ENCODE measurements at regions not wholly inside any gene's neighbourhood (a gene's known extent, or its start where the extent isn't known, plus 50 kb on each side); places are given as distances from the start of the nearest gene placed in this dataset.

GRCh38 chr17:65446838-65447526 lies 114.5 kb downstream of the AXIN2 start:
- TF ChIP-seq CTCF (conservative IDR thresholded peaks at IDR 0.05; ENCODE audit: low read depth, low read length), result no peak
- DNase-seq (ENCODE audit: low read depth), result no peak
- H3K4me3 ChIP-seq (ENCODE audit: low read depth, low read length), result no peak overlapping the region

DNA sequence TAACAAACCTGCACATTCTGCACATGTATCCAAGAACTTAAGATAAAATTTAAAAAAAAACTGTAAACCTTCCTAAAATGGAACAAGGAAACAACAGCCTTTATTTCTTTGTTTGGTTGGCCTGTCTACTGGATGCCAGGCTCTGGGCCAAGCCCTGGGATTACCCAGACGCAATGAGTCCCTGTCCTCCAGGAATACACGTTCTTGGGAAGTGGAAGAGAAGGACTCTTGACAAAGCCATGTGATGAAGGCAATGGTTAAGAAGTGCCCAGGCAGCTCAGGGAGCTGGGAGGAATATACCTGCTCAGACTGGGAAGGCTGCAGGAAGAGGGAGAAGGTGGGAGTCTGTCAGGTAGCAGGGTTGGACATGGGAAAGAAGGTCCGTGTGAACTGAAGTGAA lies 115.4 kb downstream of the AXIN2 start:
- DNase-seq (ENCODE audit: low read depth), result no peak
- no peak for TF ChIP-seq CTCF (conservative IDR thresholded peaks at IDR 0.05; ENCODE audit: low read depth, low read length)
- no peak overlapping the region for H3K4me3 ChIP-seq (ENCODE audit: low read depth, low read length)

GRCh38 chr17:65444049-65444448 lies 117.4 kb downstream of the AXIN2 start:
- no peak for TF ChIP-seq CTCF (conservative IDR thresholded peaks at IDR 0.05; ENCODE audit: low read depth, low read length)
- no peak overlapping the region for H3K4me3 ChIP-seq (ENCODE audit: low read depth, low read length)
- DNase-seq (ENCODE audit: low read depth), result no peak

DNA sequence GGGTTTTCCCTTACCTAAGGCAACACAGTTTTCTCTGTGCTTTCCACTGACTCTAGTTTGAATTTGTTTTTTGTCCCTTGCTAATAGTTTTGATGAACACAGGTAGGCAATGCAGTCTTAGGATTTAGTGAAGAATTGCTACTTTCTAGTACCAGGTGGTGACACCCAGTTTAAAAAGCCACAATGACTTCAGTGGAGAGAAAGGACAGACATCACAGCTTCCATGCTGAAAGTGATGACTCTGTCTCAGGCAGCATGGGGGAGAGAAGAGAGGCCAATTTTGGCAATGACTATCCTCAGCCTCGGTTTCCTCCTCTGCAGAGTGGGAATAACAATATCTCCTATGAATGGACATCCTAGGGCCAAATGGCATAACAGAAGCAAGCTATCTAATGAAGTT lies 118.8 kb downstream of the AXIN2 start:
- DNase-seq (ENCODE audit: low read depth), result no peak
- TF ChIP-seq CTCF (conservative IDR thresholded peaks at IDR 0.05; ENCODE audit: low read depth, low read length), result no peak
- H3K4me3 ChIP-seq (ENCODE audit: low read depth, low read length), result no peak overlapping the region

DNA sequence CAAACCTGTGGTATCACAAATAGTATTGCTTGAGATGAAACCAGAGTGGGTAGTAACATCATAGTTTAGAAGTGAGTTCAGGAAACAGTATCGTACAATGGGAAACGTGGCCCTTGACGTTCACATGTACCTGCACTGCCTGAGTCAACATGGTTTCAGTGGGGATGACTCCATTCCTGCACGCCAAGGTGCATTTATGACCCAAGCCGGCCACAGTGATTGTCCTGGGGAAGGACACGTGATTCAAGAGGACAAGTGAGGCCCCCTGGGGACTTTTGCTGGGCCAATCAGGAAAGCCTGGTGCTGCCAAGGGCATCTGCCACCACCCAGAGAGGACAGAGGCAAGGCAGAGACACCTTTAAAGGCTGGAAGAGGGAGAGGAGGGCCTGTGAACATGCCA lies 119.2 kb downstream of the AXIN2 start:
- TF ChIP-seq CTCF (conservative IDR thresholded peaks at IDR 0.05; ENCODE audit: low read depth, low read length), result no peak
- no peak for DNase-seq (ENCODE audit: low read depth)
- no peak overlapping the region for H3K4me3 ChIP-seq (ENCODE audit: low read depth, low read length)

- no peak for TF ChIP-seq CTCF (conservative IDR thresholded peaks at IDR 0.05; ENCODE audit: low read depth, low read length)
- DNase-seq (ENCODE audit: low read depth), result no peak
- H3K4me3 ChIP-seq (ENCODE audit: low read depth, low read length), result no peak overlapping the region
These were observed 120.3 kb downstream of the AXIN2 start for GRCh38 chr17:65441053-65441605.

DNA sequence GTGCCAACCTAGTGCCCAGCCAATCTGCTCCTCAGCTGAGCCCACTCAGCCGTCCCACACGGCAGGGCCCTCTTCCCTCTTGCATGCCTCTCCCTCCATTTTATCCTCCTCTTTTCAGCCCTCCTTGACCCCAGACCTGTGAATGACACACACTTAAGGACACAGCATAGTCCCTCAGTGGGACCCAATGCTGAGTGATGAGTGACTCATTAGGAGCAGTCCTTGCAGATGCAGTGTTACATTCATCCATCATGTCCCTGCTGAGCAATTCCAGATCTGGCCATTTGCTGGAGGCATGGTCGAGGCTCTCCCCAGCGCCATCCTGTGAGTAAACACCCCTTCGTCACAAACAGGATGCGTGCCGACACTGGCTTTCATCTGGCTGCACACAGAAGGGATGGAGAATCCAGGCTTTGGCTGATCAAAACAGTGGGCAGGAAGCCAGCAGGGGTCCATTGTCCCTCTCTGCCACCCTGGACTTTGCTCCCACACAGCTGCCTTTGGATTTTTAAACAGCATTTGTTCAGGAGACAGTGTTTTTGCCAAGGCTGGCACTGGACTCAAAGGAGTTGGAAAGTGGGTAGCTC lies 122.6 kb downstream of the AXIN2 start:
- no peak for DNase-seq (ENCODE audit: low read depth)
- no peak overlapping the region for H3K4me3 ChIP-seq (ENCODE audit: low read depth, low read length)
- no peak for TF ChIP-seq CTCF (conservative IDR thresholded peaks at IDR 0.05; ENCODE audit: low read depth, low read length)

Measured in epithelial cell of proximal tubule (primary cell).